ENCODE measurements at regions not wholly inside any gene's neighbourhood (a gene's known extent, or its start where the extent isn't known, plus 50 kb on each side); places are given as distances from the start of the nearest gene placed in this dataset.

- H3K79me2 ChIP-seq (ENCODE audit: control insufficient read depth, insufficient read depth, low read length), result no peaks in the 10 kb centered on the region
- no peaks in the 10 kb centered on the region for H3K4me1 ChIP-seq (ENCODE audit: control insufficient read depth, low read depth, low read length)
- H3K9ac ChIP-seq (ENCODE audit: low read length), result no peak overlapping the region
- no peak overlapping the region for H3K4me3 ChIP-seq (ENCODE audit: low read length)
- H3K4me2 ChIP-seq (ENCODE audit: low read length), result no peak overlapping the region
- H3K4ac ChIP-seq (ENCODE audit: low read depth, low read length), result no peak overlapping the region
- H3K27me3 ChIP-seq (ENCODE audit: insufficient read depth, low read length, poor library complexity), result no peaks in the 10 kb centered on the region
- H2BK120ac ChIP-seq (ENCODE audit: low read depth, low read length), result no peak overlapping the region
- no peak overlapping the region for H2BK15ac ChIP-seq (replicated peaks; ENCODE audit: low read depth)
- no peaks in the 10 kb centered on the region for H3K79me1 ChIP-seq (ENCODE audit: low read length)
- no peak for DNase-seq
- H2BK5ac ChIP-seq (ENCODE audit: low read length), result no peak overlapping the region
- no peak overlapping the region for H2AK5ac ChIP-seq (ENCODE audit: low read length)
- H3K56ac ChIP-seq (ENCODE audit: low read length), result no peak overlapping the region
- H3K23ac ChIP-seq (ENCODE audit: low read length), result no peak overlapping the region
- no CpG with 5 or more reads among the region's 2 CpGs for WGBS (ENCODE audit: extremely low coverage, insufficient coverage, low lambda C conversion rate)
- H3K36me3 ChIP-seq (ENCODE audit: control insufficient read depth, insufficient read depth, low read length), result no peaks in the 10 kb centered on the region
- no peak overlapping the region for H4K8ac ChIP-seq (ENCODE audit: low read depth, low read length)
- no peak overlapping the region for H4K5ac ChIP-seq (ENCODE audit: low read length)
- H3K27ac ChIP-seq (ENCODE audit: low read depth, low read length), result no peak overlapping the region
- H3K18ac ChIP-seq (ENCODE audit: low read length), result no peak overlapping the region
These were observed 325.6 kb upstream of the USP15 start for GRCh38 chr12:61934564-61934963.

- Histone ChIP-seq H3K56ac (ENCODE audit: low read length) (no peak overlapping the region), H3K79me1 (ENCODE audit: low read length) (no peaks in the 10 kb centered on the region), H2BK120ac (ENCODE audit: low read depth, low read length) (no peak overlapping the region), H3K4me2 (ENCODE audit: low read length) (no peak overlapping the region), H3K27ac (ENCODE audit: low read depth, low read length) (no peak overlapping the region), H3K79me2 (ENCODE audit: control insufficient read depth, insufficient read depth, low read length) (no peaks in the 10 kb centered on the region), H2BK5ac (ENCODE audit: low read length) (no peak overlapping the region), H4K5ac (ENCODE audit: low read length) (no peak overlapping the region), H3K4ac (ENCODE audit: low read depth, low read length) (no peak overlapping the region), H3K36me3 (ENCODE audit: control insufficient read depth, insufficient read depth, low read length) (no peaks in the 10 kb centered on the region), H3K27me3 (ENCODE audit: insufficient read depth, low read length, poor library complexity) (no peaks in the 10 kb centered on the region), H4K8ac (ENCODE audit: low read depth, low read length) (no peak overlapping the region), H2AK5ac (ENCODE audit: low read length) (no peak overlapping the region), H2BK15ac (replicated peaks; ENCODE audit: low read depth) (no peak overlapping the region), H3K23ac (ENCODE audit: low read length) (no peak overlapping the region), H3K4me1 (ENCODE audit: control insufficient read depth, low read depth, low read length) (no peaks in the 10 kb centered on the region), H3K4me3 (ENCODE audit: low read length) (no peak overlapping the region), H3K18ac (ENCODE audit: low read length) (no peak overlapping the region), H3K9ac (ENCODE audit: low read length) (no peak overlapping the region)
- DNase-seq, result no peak
These were observed 320.2 kb upstream of the USP15 start for GRCh38 chr12:61939977-61940376.

- Histone ChIP-seq H3K79me1 (ENCODE audit: low read length) (no peaks in the 10 kb centered on the region), H3K79me2 (ENCODE audit: control insufficient read depth, insufficient read depth, low read length) (no peaks in the 10 kb centered on the region), H3K18ac (ENCODE audit: low read length) (no peak overlapping the region), H2BK15ac (replicated peaks; ENCODE audit: low read depth) (no peak overlapping the region), H3K4me2 (ENCODE audit: low read length) (no peak overlapping the region), H3K56ac (ENCODE audit: low read length) (no peak overlapping the region), H3K4me1 (ENCODE audit: control insufficient read depth, low read depth, low read length) (no peaks in the 10 kb centered on the region), H3K36me3 (ENCODE audit: control insufficient read depth, insufficient read depth, low read length) (no peaks in the 10 kb centered on the region), H3K4me3 (ENCODE audit: low read length) (no peak overlapping the region), H2BK120ac (ENCODE audit: low read depth, low read length) (no peak overlapping the region), H2AK5ac (ENCODE audit: low read length) (no peak overlapping the region), H3K9ac (ENCODE audit: low read length) (no peak overlapping the region), H4K5ac (ENCODE audit: low read length) (no peak overlapping the region), H3K23ac (ENCODE audit: low read length) (no peak overlapping the region), H4K8ac (ENCODE audit: low read depth, low read length) (no peak overlapping the region), H3K4ac (ENCODE audit: low read depth, low read length) (no peak overlapping the region), H3K27me3 (ENCODE audit: insufficient read depth, low read length, poor library complexity) (no peaks in the 10 kb centered on the region), H3K27ac (ENCODE audit: low read depth, low read length) (no peak overlapping the region), H2BK5ac (ENCODE audit: low read length) (no peak overlapping the region)
- no CpG with 5 or more reads among the region's 1 CpG for WGBS (ENCODE audit: extremely low coverage, insufficient coverage, low lambda C conversion rate)
- DNase-seq, result no peak
These were observed 303.7 kb upstream of the USP15 start for GRCh38 chr12:61956545-61956944.

GRCh38 chr12:61974461-61974860 is 285.7 kb upstream of the USP15 start:
- Histone ChIP-seq H3K9ac (ENCODE audit: low read length) (no peak overlapping the region), H2AK5ac (ENCODE audit: low read length) (no peak overlapping the region), H3K27ac (ENCODE audit: low read depth, low read length) (no peak overlapping the region), H3K56ac (ENCODE audit: low read length) (no peak overlapping the region), H3K79me2 (ENCODE audit: control insufficient read depth, insufficient read depth, low read length) (no peaks in the 10 kb centered on the region), H3K4me3 (ENCODE audit: low read length) (no peak overlapping the region), H3K18ac (ENCODE audit: low read length) (no peak overlapping the region), H4K8ac (ENCODE audit: low read depth, low read length) (no peak overlapping the region), H3K79me1 (ENCODE audit: low read length) (no peaks in the 10 kb centered on the region), H2BK5ac (ENCODE audit: low read length) (no peak overlapping the region), H4K5ac (ENCODE audit: low read length) (no peak overlapping the region), H3K4ac (ENCODE audit: low read depth, low read length) (no peak overlapping the region), H3K4me1 (ENCODE audit: control insufficient read depth, low read depth, low read length) (no peaks in the 10 kb centered on the region), H3K27me3 (ENCODE audit: insufficient read depth, low read length, poor library complexity) (no peaks in the 10 kb centered on the region), H2BK15ac (replicated peaks; ENCODE audit: low read depth) (no peak overlapping the region), H3K23ac (ENCODE audit: low read length) (no peak overlapping the region), H3K4me2 (ENCODE audit: low read length) (no peak overlapping the region), H2BK120ac (ENCODE audit: low read depth, low read length) (no peak overlapping the region), H3K36me3 (ENCODE audit: control insufficient read depth, insufficient read depth, low read length) (no peaks in the 10 kb centered on the region)
- DNase-seq, result no peak
- no CpG with 5 or more reads among the region's 1 CpG for WGBS (ENCODE audit: extremely low coverage, insufficient coverage, low lambda C conversion rate)

GRCh38 chr12:61985830-61986229 is 274.4 kb upstream of the USP15 start:
- H3K18ac ChIP-seq (ENCODE audit: low read length), result no peak overlapping the region
- no peak overlapping the region for H3K4me2 ChIP-seq (ENCODE audit: low read length)
- no peak overlapping the region for H4K8ac ChIP-seq (ENCODE audit: low read depth, low read length)
- no peak overlapping the region for H3K56ac ChIP-seq (ENCODE audit: low read length)
- H2BK120ac ChIP-seq (ENCODE audit: low read depth, low read length), result no peak overlapping the region
- H3K27ac ChIP-seq (ENCODE audit: low read depth, low read length), result no peak overlapping the region
- no peak overlapping the region for H3K23ac ChIP-seq (ENCODE audit: low read length)
- H2BK5ac ChIP-seq (ENCODE audit: low read length), result no peak overlapping the region
- H4K5ac ChIP-seq (ENCODE audit: low read length), result no peak overlapping the region
- H3K79me2 ChIP-seq (ENCODE audit: control insufficient read depth, insufficient read depth, low read length), result no peaks in the 10 kb centered on the region
- DNase-seq, result no peak
- no peak overlapping the region for H3K4me3 ChIP-seq (ENCODE audit: low read length)
- H3K36me3 ChIP-seq (ENCODE audit: control insufficient read depth, insufficient read depth, low read length), result no peaks in the 10 kb centered on the region
- no CpG with 5 or more reads among the region's 2 CpGs for WGBS (ENCODE audit: extremely low coverage, insufficient coverage, low lambda C conversion rate)
- H3K9ac ChIP-seq (ENCODE audit: low read length), result no peak overlapping the region
- no peak overlapping the region for H3K4ac ChIP-seq (ENCODE audit: low read depth, low read length)
- H3K27me3 ChIP-seq (ENCODE audit: insufficient read depth, low read length, poor library complexity), result no peaks in the 10 kb centered on the region
- no peak overlapping the region for H2BK15ac ChIP-seq (replicated peaks; ENCODE audit: low read depth)
- H3K79me1 ChIP-seq (ENCODE audit: low read length), result no peaks in the 10 kb centered on the region
- H3K4me1 ChIP-seq (ENCODE audit: control insufficient read depth, low read depth, low read length), result no peaks in the 10 kb centered on the region
- no peak overlapping the region for H2AK5ac ChIP-seq (ENCODE audit: low read length)

GRCh38 chr12:61987173-61987572 is 273.0 kb upstream of the USP15 start:
- Histone ChIP-seq H3K18ac (ENCODE audit: low read length) (no peak overlapping the region), H3K56ac (ENCODE audit: low read length) (no peak overlapping the region), H3K4me3 (ENCODE audit: low read length) (no peak overlapping the region), H3K27me3 (ENCODE audit: insufficient read depth, low read length, poor library complexity) (no peaks in the 10 kb centered on the region), H3K4me2 (ENCODE audit: low read length) (no peak overlapping the region), H2AK5ac (ENCODE audit: low read length) (no peak overlapping the region), H3K79me2 (ENCODE audit: control insufficient read depth, insufficient read depth, low read length) (no peaks in the 10 kb centered on the region), H3K23ac (ENCODE audit: low read length) (no peak overlapping the region), H4K5ac (ENCODE audit: low read length) (no peak overlapping the region), H3K79me1 (ENCODE audit: low read length) (no peaks in the 10 kb centered on the region), H4K8ac (ENCODE audit: low read depth, low read length) (no peak overlapping the region), H2BK120ac (ENCODE audit: low read depth, low read length) (no peak overlapping the region), H3K4me1 (ENCODE audit: control insufficient read depth, low read depth, low read length) (no peaks in the 10 kb centered on the region), H3K9ac (ENCODE audit: low read length) (no peak overlapping the region), H3K27ac (ENCODE audit: low read depth, low read length) (no peak overlapping the region), H2BK15ac (replicated peaks; ENCODE audit: low read depth) (no peak overlapping the region), H3K36me3 (ENCODE audit: control insufficient read depth, insufficient read depth, low read length) (no peaks in the 10 kb centered on the region), H2BK5ac (ENCODE audit: low read length) (no peak overlapping the region), H3K4ac (ENCODE audit: low read depth, low read length) (no peak overlapping the region)
- DNase-seq, result no peak
- no CpG with 5 or more reads among the region's 2 CpGs for WGBS (ENCODE audit: extremely low coverage, insufficient coverage, low lambda C conversion rate)
